Activated CD4-positive, alpha-beta T cell treated with anti-CD3 and anti-CD28 coated beads, Interleukin-2, amount 10 ng/mL, durations not matched to agents 7 days and 5 days (primary cell): ENCODE measurements at regions not wholly inside any gene's neighbourhood (a gene's known extent, or its start where the extent isn't known, plus 50 kb on each side); places are given as distances from the start of the nearest gene placed in this dataset.
"Not testable (repeated sequence)": the region's sequence is repeated elsewhere in the genome, so short reads cannot be mapped to it uniquely, and the experiment has no call there.

Experiments
- CTCF ChIA-PET: fragments of 350-600 bp; sonication (Branson Sonifier 250); formaldehyde crosslinking; loops from one replicate; lab custom pipeline; 2021; ENCODE audit warnings: antibody characterized with exemption; lab: Charles Lee
- POLR2A ChIA-PET: fragments of 350-600 bp; sonication (Branson Sonifier 250); formaldehyde crosslinking; loops from one replicate; lab custom pipeline; 2021; ENCODE audit warnings: antibody characterized with exemption; lab: Charles Lee
- DNase-seq: peaks from one replicate; pipeline ENCODE4 v3.0.0-alpha.2; 2020
- H3K27ac Mint-ChIP-seq: one replicate; pipeline ENCODE4 v1.8.0; 2021; ENCODE audit warnings: mild to moderate bottlenecking, moderate library complexity, mixed read lengths
- H3K27me3 Mint-ChIP-seq: one replicate; pipeline ENCODE4 v1.8.0; 2021; ENCODE audit warnings: mixed read lengths
- H3K36me3 Mint-ChIP-seq: one replicate; pipeline ENCODE4 v1.8.0; 2021; ENCODE audit warnings: low read depth, mixed read lengths
- H3K4me1 Mint-ChIP-seq: one replicate; pipeline ENCODE4 v1.8.0; 2021; ENCODE audit warnings: mixed read lengths
- H3K4me3 Mint-ChIP-seq: one replicate; pipeline ENCODE4 v1.8.0; 2021; ENCODE audit warnings: mild to moderate bottlenecking, moderate library complexity, mixed read lengths
- H3K9me3 Mint-ChIP-seq: one replicate; pipeline ENCODE4 v1.8.0; 2021; ENCODE audit warnings: mixed read lengths

GRCh38 chr10:37733822-37734221 lies 123.6 kb downstream of the ZNF248 start:
- no peak for DNase-seq
- Mint-ChIP-seq H3K27ac (no peak overlapping the region), H3K27me3 (no peaks in the 10 kb centered on the region), H3K9me3 (peaks cover 23% of the 10 kb centered on the region), H3K36me3 (no peaks in the 10 kb centered on the region), H3K4me1 (no peaks in the 10 kb centered on the region), H3K4me3 (no peak overlapping the region)
- CTCF ChIA-PET = no interaction called here
- POLR2A ChIA-PET = no interaction called here

- POLR2A ChIA-PET = no interaction called here
- CTCF ChIA-PET = no interaction called here
- no peaks in the 10 kb centered on the region for H3K36me3 Mint-ChIP-seq
- H3K9me3 Mint-ChIP-seq = peaks cover 16% of the 10 kb centered on the region
- no peak overlapping the region for H3K27ac Mint-ChIP-seq
- DNase-seq = no peak
- no peaks in the 10 kb centered on the region for H3K4me1 Mint-ChIP-seq
- H3K27me3 Mint-ChIP-seq = no peaks in the 10 kb centered on the region
- H3K4me3 Mint-ChIP-seq = no peak overlapping the region
Measured at GRCh38 chr10:37732685-37733084, 124.7 kb downstream of the ZNF248 start.

- no peaks in the 10 kb centered on the region for H3K36me3 Mint-ChIP-seq
- no peak for DNase-seq
- CTCF ChIA-PET = no interaction called here
- no peak overlapping the region for H3K4me3 Mint-ChIP-seq
- POLR2A ChIA-PET = no interaction called here
- H3K27ac Mint-ChIP-seq = no peak overlapping the region
- no peaks in the 10 kb centered on the region for H3K27me3 Mint-ChIP-seq
- H3K9me3 Mint-ChIP-seq = peaks cover 13% of the 10 kb centered on the region
- no peaks in the 10 kb centered on the region for H3K4me1 Mint-ChIP-seq
Measured at GRCh38 chr10:37728830-37729229, 128.6 kb downstream of the ZNF248 start.

GRCh38 chr10:37727491-37728352 lies 129.7 kb downstream of the ZNF248 start:
- H3K4me1 Mint-ChIP-seq = no peaks in the 10 kb centered on the region
- H3K27ac Mint-ChIP-seq = no peak overlapping the region
- no peak overlapping the region for H3K4me3 Mint-ChIP-seq
- ChIA-PET CTCF (no interaction called here), POLR2A (no interaction called here)
- H3K27me3 Mint-ChIP-seq = no peaks in the 10 kb centered on the region
- no peak for DNase-seq
- H3K9me3 Mint-ChIP-seq = peaks cover 11% of the 10 kb centered on the region
- H3K36me3 Mint-ChIP-seq = no peaks in the 10 kb centered on the region

GRCh38 chr10:37721100-37721499 lies 136.3 kb downstream of the ZNF248 start:
- POLR2A ChIA-PET = no interaction called here
- Mint-ChIP-seq H3K27me3 (no peaks in the 10 kb centered on the region), H3K4me1 (no peaks in the 10 kb centered on the region), H3K4me3 (no peak overlapping the region), H3K27ac (no peak overlapping the region), H3K9me3 (peaks cover 18% of the 10 kb centered on the region), H3K36me3 (no peaks in the 10 kb centered on the region)
- DNase-seq = no peak
- CTCF ChIA-PET = no interaction called here

- DNase-seq, CTCF ChIA-PET, H3K27me3 Mint-ChIP-seq, H3K27ac Mint-ChIP-seq, H3K4me1 Mint-ChIP-seq, POLR2A ChIA-PET, H3K36me3 Mint-ChIP-seq, H3K4me3 Mint-ChIP-seq: not testable (repeated sequence)
- H3K9me3 Mint-ChIP-seq = peaks cover 20% of the 10 kb centered on the region
Measured at GRCh38 chr10:37718060-37718459, 139.3 kb downstream of the ZNF248 start.

- no peak for DNase-seq
Measured at GRCh38 chr10:37713642-37714041, 143.8 kb downstream of the ZNF248 start.

GRCh38 chr10:37713132-37713501 lies 144.3 kb downstream of the ZNF248 start:
- no peak overlapping the region for H3K4me3 Mint-ChIP-seq
- H3K9me3 Mint-ChIP-seq = peaks cover 5% of the 10 kb centered on the region
- POLR2A ChIA-PET = no interaction called here
- no peak for DNase-seq
- CTCF ChIA-PET = no interaction called here
- no peaks in the 10 kb centered on the region for H3K36me3 Mint-ChIP-seq
- no peaks in the 10 kb centered on the region for H3K27me3 Mint-ChIP-seq
- no peak overlapping the region for H3K27ac Mint-ChIP-seq
- H3K4me1 Mint-ChIP-seq = no peaks in the 10 kb centered on the region

More at GRCh38 chr10:37713642-37714041, 143.8 kb downstream of the ZNF248 start:
- Mint-ChIP-seq H3K27ac (no peak overlapping the region), H3K27me3 (no peaks in the 10 kb centered on the region), H3K36me3 (no peaks in the 10 kb centered on the region), H3K9me3 (peaks cover 7% of the 10 kb centered on the region), H3K4me1 (no peaks in the 10 kb centered on the region), H3K4me3 (no peak overlapping the region)
- CTCF ChIA-PET = no interaction called here
- POLR2A ChIA-PET = no interaction called here

GRCh38 chr10:37712489-37713131 lies 144.8 kb downstream of the ZNF248 start:
- POLR2A ChIA-PET = no interaction called here
- Mint-ChIP-seq H3K9me3 (peaks cover 5% of the 10 kb centered on the region), H3K27me3 (no peaks in the 10 kb centered on the region), H3K4me3 (no peak overlapping the region), H3K27ac (no peak overlapping the region), H3K4me1 (no peaks in the 10 kb centered on the region), H3K36me3 (no peaks in the 10 kb centered on the region)
- CTCF ChIA-PET = no interaction called here
- no peak for DNase-seq

GRCh38 chr10:37711617-37712488 lies 145.6 kb downstream of the ZNF248 start:
- no peaks in the 10 kb centered on the region for H3K4me1 Mint-ChIP-seq
- ChIA-PET CTCF (no interaction called here), POLR2A (no interaction called here)
- DNase-seq = no peak
- no peaks in the 10 kb centered on the region for H3K27me3 Mint-ChIP-seq
- H3K9me3 Mint-ChIP-seq = peaks cover 5% of the 10 kb centered on the region
- no peaks in the 10 kb centered on the region for H3K36me3 Mint-ChIP-seq
- no peak overlapping the region for H3K4me3 Mint-ChIP-seq
- H3K27ac Mint-ChIP-seq = no peak overlapping the region

- Mint-ChIP-seq H3K4me3 (no peak overlapping the region), H3K36me3 (no peaks in the 10 kb centered on the region), H3K27me3 (no peaks in the 10 kb centered on the region), H3K27ac (no peak overlapping the region), H3K9me3 (peaks cover 1% of the 10 kb centered on the region), H3K4me1 (no peaks in the 10 kb centered on the region)
- POLR2A ChIA-PET = no interaction called here
- CTCF ChIA-PET = no interaction called here
- no peak for DNase-seq
Measured at GRCh38 chr10:37710831-37711616, 146.4 kb downstream of the ZNF248 start.

- DNase-seq = no peak
- POLR2A ChIA-PET = no interaction called here
- H3K27me3 Mint-ChIP-seq = no peaks in the 10 kb centered on the region
- H3K4me1 Mint-ChIP-seq = no peaks in the 10 kb centered on the region
- H3K36me3 Mint-ChIP-seq = no peaks in the 10 kb centered on the region
- no peak overlapping the region for H3K27ac Mint-ChIP-seq
- CTCF ChIA-PET = no interaction called here
- peaks cover 4% of the 10 kb centered on the region for H3K9me3 Mint-ChIP-seq
- no peak overlapping the region for H3K4me3 Mint-ChIP-seq
Measured at GRCh38 chr10:37707829-37708578, 149.4 kb downstream of the ZNF248 start.
